Lung (tissue), 11 donors: ENCODE measurements at regions not wholly inside any gene's neighbourhood (a gene's known extent, or its start where the extent isn't known, plus 50 kb on each side); places are given as distances from the start of the nearest gene placed in this dataset.

Experiments used
- ATAC-seq: fragments of 200-7000 bp; cut with Tn5 transposase; one replicate; pipeline ENCODE4 v1.9.1; 2020; ENCODE audit warnings: moderate number of reproducible peaks; ENCODE audit not compliant: insufficient read depth, low FRiP score
- DNase-seq, 3 donors: peaks; one replicate each; pipeline ENCODE4 v3.0.0-alpha.2; 2013 to 2017
- H3K27ac ChIP-seq, 2 donors: one replicate each; pipeline ENCODE4 v1.5.1; 2013; ENCODE audit warnings: mild to moderate bottlenecking in 2 of 2, moderate library complexity in 2 of 2, control low read depth in 1 of 2, inconsistent platforms in 1 of 2, low read depth in 1 of 2, low read length in 1 of 2
- H3K27me3 ChIP-seq, 3 donors: one replicate each; pipeline ENCODE4 v1.5.1; 2013; ENCODE audit warnings: low read length in 2 of 3; ENCODE audit not compliant: control insufficient read depth in 3 of 3, insufficient read depth in 3 of 3
- H3K36me3 ChIP-seq, 4 donors: one replicate each; pipeline ENCODE4 v1.5.1; 2013; ENCODE audit warnings: low read length in 4 of 4, mild to moderate bottlenecking in 1 of 4, moderate library complexity in 1 of 4; ENCODE audit not compliant: control insufficient read depth in 4 of 4, insufficient read depth in 4 of 4
- H3K4me1 ChIP-seq, 5 donors: one replicate each; pipeline ENCODE4 v1.5.1; 2013; ENCODE audit warnings: low read length in 5 of 5, mild to moderate bottlenecking in 2 of 5, moderate library complexity in 1 of 5; ENCODE audit not compliant: control insufficient read depth in 5 of 5, insufficient read depth in 5 of 5
- H3K4me3 ChIP-seq: one replicate; pipeline ENCODE4 v1.5.1; 2013; ENCODE audit warnings: mild to moderate bottlenecking, control low read depth, moderate library complexity
- H3K9ac ChIP-seq, 2 donors: one replicate each; pipeline ENCODE4 v1.5.1; 2013; ENCODE audit warnings: low read length in 2 of 2, control low read depth in 1 of 2; ENCODE audit not compliant: insufficient read depth in 1 of 2
- H3K9me3 ChIP-seq, 4 donors: one replicate each; pipeline ENCODE4 v1.5.1; 2013; ENCODE audit warnings: low read length in 3 of 4, mild to moderate bottlenecking in 1 of 4, moderate library complexity in 1 of 4; ENCODE audit not compliant: control insufficient read depth in 4 of 4, insufficient read depth in 3 of 4
- CTCF ChIP-seq: IDR thresholded peaks from 2 replicates; pipeline ENCODE4 v1.5.1; 2012; ENCODE audit warnings: mild to moderate bottlenecking; ENCODE audit errors: control extremely low read depth, extremely low read depth
- WGBS, 2 donors: extraction: QIAGEN DNeasy Blood & Tissue Kit; methylation state at CpG; one replicate each; pipeline ENCODE4 v1.1.7; 2013; 5-methylcytosine and 5-hydroxymethylcytosine counted together
- donor health status: control.
- donor health status: control.
- donor health status: Bipolar disorder and iron deficiency.
- donor health status: healthy.
- donor health status: DM: yes; HTN: yes; CAD: no.

- H3K27ac ChIP-seq: no peak overlapping the region
- TF ChIP-seq CTCF: no peak
- H3K4me1 ChIP-seq: peaks cover 0 to 3% (median 0%) of the 10 kb centered on the region in 5 donors
- H3K27me3 ChIP-seq: no peaks in the 10 kb centered on the region
- no peaks in the 10 kb centered on the region for H3K9me3 ChIP-seq
- H3K9ac ChIP-seq: no peak overlapping the region
- DNase-seq (no peak), ATAC-seq (no peak)
- H3K36me3 ChIP-seq: no peaks in the 10 kb centered on the region
- no peak overlapping the region for H3K4me3 ChIP-seq
- 79% methylated on average over 10 of the region's 10 CpGs for WGBS, 2 donors
These were observed 1477.0 kb downstream of the PCDH7 start for GRCh38 chr4:32196950-32197688.

- WGBS, 2 donors: 76 to 89% methylated on average over 8 of the region's 8 CpGs
- peaks cover 0 to 1% (median 0%) of the 10 kb centered on the region in 4 donors for H3K9me3 ChIP-seq
- TF ChIP-seq CTCF: no peak
- no peak for ATAC-seq
- no peaks in the 10 kb centered on the region for H3K4me1 ChIP-seq
- no peak overlapping the region for H3K9ac ChIP-seq
- H3K27me3 ChIP-seq: no peaks in the 10 kb centered on the region
- H3K27ac ChIP-seq: no peak overlapping the region
- no peak for DNase-seq
- H3K4me3 ChIP-seq: no peak overlapping the region
- H3K36me3 ChIP-seq: no peaks in the 10 kb centered on the region
These were observed 1479.5 kb downstream of the PCDH7 start for GRCh38 chr4:32199639-32200038.

- DNase-seq (no peak), ATAC-seq (no peak)
- Histone ChIP-seq H3K36me3 (no peaks in the 10 kb centered on the region), H3K27me3 (no peaks in the 10 kb centered on the region), H3K9ac (no peak overlapping the region), H3K9me3 (peaks cover 0 to 3% (median under 1%) of the 10 kb centered on the region in 4 donors), H3K4me1 (no peaks in the 10 kb centered on the region), H3K27ac (no peak overlapping the region), H3K4me3 (no peak overlapping the region)
- no peak for TF ChIP-seq CTCF
These were observed 1483.2 kb downstream of the PCDH7 start for GRCh38 chr4:32203340-32203739.

GRCh38 chr4:32206756-32207155, 1486.6 kb downstream of the PCDH7 start:
- ATAC-seq (no peak), DNase-seq (no peak)
- H3K4me3 ChIP-seq: no peak overlapping the region
- H3K4me1 ChIP-seq: no peaks in the 10 kb centered on the region
- H3K9ac ChIP-seq: no peak overlapping the region
- no peaks in the 10 kb centered on the region for H3K27me3 ChIP-seq
- no peak overlapping the region for H3K27ac ChIP-seq
- TF ChIP-seq CTCF: no peak
- no peaks in the 10 kb centered on the region for H3K36me3 ChIP-seq
- H3K9me3 ChIP-seq: peaks cover 0 to 5% (median 2%) of the 10 kb centered on the region in 4 donors
- WGBS, 2 donors: 76 to 77% methylated on average over 3 of the region's 3 CpGs
